Fibroblast of skin of right quadriceps (primary cell): ENCODE measurements at regions not wholly inside any gene's neighbourhood (a gene's known extent, or its start where the extent isn't known, plus 50 kb on each side); places are given as distances from the start of the nearest gene placed in this dataset.
"Not testable (repeated sequence)": the region's sequence is repeated elsewhere in the genome, so short reads cannot be mapped to it uniquely, and the experiment has no call there.

Experiments
- DNase-seq: peaks from one replicate; pipeline ENCODE4 v3.0.0-alpha.2; 2013

DNA sequence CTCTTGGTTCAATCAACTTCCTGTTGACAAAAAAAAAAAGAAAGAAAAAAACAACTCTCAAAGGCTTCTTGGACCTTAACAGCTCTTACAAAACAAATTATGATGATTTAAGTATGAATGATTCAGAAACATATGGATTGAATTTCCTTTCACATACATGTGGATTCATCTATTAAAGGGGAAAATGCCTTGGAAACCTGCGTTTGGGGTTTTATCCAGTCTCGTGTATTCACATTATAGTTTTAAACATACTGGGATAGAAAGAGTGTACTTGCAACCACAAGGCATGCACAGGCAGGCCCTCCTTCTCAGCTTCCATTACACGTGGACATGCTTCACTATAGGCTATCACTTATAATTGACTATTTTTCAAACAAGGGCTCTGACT lies 286.7 kb downstream of the INHBA start:
- peak; percentile 86 for DNase-seq

DNA sequence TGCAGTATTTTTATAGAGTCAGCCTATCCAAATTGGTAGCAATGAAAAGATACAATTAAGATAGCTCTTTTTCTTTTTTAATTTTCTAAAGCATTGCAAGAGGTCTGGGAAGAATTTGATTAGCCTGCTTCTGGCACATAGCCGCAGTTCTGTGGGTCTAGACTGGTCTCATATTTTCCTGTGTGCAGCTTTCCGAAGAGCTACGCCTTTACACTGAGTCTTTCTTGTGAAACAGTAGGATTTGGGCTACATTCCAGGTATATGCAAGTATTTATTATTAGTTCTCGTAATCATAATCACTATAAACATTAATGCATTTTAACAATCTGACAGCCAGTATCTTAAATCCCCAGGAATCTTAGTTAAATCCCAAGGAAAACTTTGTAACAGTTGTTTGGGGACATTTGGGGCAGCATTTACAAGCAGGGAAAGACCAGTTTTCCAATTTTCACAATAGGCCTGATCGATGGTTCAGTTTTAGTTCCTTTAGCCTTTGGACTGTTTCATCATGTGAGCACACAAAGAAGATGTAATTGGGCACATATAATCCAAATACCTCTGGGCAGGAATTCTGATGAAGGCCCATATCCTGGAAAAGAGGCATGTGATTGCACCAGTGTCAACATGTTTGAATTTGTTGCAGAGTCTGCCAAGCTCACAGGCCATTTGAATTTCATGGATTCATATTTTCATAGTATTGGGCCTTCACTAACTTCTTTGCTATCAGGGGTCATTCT lies 287.3 kb downstream of the INHBA start:
- peak; percentile 57 for DNase-seq

- no peak for DNase-seq
Observed at GRCh38 chr7:41415051-41415450, 287.8 kb downstream of the INHBA start.

DNA sequence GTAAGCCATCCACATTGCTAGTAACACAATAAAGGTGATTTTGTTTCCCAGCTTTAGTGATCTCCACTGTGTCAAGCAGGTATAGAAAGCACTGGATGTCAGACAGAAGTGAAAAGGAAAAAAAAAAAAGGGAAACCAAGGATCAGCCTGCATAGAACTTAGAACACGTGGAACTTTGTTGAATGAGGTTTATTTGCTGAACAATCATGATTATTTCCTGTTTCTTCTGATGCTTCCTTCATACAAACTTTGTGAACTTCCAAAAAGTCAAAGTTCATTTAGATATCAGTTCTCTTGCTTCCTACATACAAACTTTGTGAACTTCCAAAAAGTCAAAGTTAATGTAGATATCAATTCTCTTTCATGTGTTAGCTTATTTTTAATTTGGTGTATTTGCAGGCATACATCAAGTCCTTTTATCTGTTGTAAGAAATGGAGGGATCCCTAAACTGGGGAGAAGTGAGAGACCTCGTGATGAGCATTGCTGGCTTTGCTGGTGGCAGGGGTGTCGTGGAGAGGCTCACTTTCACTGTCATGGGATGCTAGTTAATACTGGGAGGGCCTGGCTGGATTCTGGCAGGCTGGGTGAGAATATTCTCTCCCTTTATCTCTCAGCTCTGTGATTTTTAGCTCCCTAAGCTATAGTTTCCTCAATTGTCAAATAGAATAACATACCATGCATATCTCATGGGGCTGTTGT lies 298.4 kb downstream of the INHBA start:
- no peak for DNase-seq

GRCh38 chr7:41403291-41403690 lies 299.6 kb downstream of the INHBA start:
- DNase-seq = no peak

- no peak for DNase-seq
Observed at GRCh38 chr7:41401833-41402232, 301.1 kb downstream of the INHBA start.

- DNase-seq = no peak
Observed at GRCh38 chr7:41399171-41399570, 303.7 kb downstream of the INHBA start.

DNA sequence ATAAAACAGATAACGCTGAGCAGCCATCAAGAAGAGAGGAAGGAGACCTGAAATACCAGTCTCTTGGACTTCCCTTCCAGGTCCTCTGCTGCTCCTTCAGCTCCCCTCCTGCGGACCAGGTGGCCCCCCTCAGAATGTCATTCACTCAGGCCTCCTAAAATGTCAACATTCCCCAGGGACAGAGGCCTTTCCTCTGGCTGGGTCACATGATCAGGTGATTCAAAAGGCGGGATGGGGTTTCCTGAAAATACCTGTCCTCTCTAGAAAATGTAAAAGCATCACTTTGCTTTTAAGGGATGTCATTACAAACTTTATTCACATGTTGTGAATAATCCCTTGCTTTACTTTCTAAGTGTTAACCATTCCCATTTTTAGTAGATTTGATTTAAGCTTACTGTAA lies 311.1 kb downstream of the INHBA start:
- DNase-seq = no peak

GRCh38 chr7:41388933-41389332 lies 314.0 kb downstream of the INHBA start:
- DNase-seq = not testable (repeated sequence)

GRCh38 chr7:41385996-41386395 lies 316.9 kb downstream of the INHBA start:
- DNase-seq = no peak

DNA sequence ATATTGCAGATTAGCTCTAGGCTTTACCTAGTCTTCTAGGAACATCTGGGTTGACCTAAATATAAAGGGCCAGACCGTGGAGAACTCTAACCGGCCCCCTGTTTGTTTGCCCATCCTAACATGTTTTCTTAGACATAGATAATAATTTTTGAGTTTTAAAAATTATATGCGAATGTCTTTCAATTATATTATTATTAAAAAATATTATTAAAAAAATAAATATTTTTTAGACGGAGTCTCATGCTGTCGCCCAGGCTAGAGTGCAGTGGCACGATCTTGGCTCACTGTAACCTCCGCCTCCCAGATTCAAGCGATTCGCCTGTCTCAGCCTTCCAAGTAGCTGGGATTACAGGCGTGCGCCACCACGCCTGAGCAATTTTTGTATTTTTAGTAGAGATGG lies 318.5 kb downstream of the INHBA start:
- no peak for DNase-seq

GRCh38 chr7:41383596-41383995 lies 319.3 kb downstream of the INHBA start:
- DNase-seq = no peak

- DNase-seq = no peak
Observed at GRCh38 chr7:41378156-41378555, 324.7 kb downstream of the INHBA start.

DNA sequence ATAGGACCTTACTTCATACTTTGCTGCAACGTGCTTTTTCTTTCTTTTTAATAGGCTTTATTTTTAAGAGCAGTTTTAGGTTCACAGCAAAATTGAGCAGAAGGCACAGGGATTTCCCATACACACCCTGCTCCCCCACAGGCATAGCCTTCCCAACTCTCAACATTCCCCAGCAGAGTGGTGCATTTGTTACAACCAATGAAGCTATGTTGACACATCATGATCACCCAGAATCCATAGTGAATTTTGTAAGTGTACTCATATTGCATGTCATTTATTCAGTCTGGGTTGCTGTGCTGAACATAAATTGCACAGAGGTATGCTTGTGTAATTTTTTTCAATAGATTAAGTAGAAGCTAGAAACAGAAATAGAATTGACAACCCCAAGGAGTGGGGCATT lies 327.3 kb downstream of the INHBA start:
- DNase-seq = no peak

DNA sequence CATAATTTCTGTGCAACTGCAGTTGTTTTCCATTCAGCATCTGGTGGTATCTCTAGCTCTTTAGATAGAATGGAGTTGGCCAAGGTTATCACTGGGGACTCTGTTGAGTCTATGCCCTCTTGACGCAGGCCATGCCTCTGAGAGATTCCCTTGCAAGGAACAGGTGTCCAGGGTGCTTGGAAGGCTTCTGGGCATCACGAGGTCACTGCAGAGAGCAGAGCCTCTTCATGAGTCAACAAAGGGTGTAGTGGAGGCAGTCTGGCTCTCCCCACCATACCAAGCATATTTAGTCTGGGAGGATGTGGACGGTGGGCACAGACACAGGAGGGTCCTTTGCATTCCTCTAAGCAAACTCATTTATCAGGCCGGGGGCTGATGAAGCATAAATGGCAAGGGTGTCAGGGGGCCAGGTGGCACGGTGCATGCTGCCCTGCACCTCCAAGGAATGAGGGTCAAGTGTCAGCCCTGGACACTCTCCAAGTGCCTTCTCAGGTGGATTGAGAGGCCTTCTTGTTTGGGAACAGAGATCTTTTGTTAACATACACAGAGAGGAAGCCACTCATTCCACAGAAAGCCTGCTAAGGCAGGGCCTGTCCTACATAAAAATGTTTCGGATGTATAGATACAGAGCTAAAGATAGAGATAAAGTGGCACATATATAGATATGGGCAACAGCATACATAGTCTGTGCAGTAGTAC lies 328.6 kb downstream of the INHBA start:
- no peak for DNase-seq

DNA sequence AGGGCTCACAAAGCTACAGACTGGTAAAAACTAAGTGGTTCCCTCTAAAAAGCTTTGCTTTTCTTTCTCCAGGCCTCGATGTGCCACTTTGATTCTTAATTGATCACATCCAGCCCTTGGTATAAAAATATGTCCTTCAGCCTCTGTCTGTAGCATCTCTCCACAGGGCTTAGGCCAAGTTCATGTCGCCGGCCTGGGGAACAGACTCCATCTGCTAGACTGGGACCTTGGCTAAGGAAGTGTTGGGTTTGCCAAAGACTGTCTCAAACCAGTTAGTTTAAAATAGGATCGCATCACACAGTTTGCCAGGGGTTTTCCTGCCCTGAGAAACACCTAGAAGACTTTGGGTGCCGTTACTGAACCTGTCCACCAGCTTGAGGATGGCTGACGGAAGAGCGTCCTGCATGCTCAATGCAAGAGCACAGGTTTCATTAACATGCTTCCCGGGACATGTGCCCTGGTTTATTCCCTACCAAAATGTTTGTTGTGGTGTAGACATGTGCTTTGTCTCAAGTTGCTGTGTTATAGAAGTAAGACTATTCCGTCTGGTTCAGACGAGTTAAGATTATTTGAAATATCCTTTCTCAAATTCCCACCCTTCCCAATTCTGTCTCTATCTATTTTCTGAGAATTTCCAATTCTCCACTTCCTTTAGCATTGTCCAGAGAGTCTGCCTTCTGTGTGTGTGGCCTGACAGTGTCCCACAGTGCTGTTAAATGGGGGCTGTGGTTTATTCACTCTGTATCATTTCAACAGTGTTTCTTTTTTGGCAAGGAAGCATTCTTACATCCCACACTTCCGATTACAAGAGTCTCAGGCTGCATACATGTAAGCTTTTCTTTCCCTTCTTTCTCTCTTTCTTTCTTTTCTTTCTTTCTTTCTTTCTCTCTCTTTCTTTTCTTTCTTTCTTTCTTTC lies 334.7 kb downstream of the INHBA start:
- peak; percentile 16 for DNase-seq

GRCh38 chr7:41351091-41351490 lies 351.8 kb downstream of the INHBA start:
- DNase-seq = no peak

DNA sequence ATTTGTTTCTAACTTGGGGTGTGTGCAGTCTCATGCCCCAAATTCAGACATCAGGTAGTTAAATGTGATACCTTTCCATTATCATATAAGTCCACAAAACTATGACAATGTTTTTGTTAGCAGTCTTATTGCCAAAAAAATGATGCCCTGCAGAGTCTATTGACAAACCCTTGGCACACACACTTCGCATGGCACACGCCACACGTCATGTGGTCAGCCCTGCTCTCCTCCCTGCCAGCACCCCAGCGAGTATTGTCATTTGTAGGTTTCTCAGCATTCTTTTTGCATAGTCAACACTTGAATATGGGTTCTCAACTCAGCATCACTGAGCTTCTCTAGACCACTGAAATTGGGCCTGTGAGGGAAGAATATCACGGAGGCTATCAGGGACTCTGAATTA lies 356.0 kb downstream of the INHBA start:
- no peak for DNase-seq

DNA sequence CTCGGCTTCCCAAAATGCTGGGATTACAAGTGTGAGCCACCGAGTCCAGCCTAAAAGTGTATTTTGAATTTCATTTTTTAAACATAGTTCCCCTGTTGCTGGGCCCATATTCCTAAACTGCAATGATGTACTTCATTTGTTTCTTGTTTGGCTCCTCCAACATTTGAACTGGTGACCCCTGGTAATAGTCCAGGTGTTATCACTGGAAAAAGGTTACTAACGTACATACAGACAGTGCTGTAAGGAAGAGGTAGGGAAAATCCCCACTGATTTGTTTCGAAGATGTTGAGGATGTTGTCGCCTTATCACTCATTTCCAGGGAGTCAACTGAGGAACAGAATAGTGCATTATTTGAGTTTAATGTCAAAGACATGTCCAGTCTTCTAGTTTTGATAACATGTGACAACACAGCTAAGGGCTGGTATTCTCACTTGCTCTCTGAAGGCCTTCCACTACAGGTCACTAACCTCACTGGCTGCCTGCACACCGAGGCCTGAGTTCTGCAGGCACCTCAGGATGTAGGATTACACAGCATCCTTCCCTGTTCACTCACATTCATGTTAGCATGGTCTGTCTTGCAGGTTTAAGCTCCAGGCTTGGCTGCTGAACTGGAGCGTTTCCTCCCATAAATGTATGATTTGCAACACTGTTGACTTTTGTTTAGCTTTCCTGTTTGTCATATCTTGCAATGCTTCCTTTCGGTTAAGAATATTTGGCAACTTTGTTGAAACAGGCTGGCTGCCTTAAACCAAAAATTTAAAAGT lies 362.8 kb downstream of the INHBA start:
- DNase-seq = no peak

DNA sequence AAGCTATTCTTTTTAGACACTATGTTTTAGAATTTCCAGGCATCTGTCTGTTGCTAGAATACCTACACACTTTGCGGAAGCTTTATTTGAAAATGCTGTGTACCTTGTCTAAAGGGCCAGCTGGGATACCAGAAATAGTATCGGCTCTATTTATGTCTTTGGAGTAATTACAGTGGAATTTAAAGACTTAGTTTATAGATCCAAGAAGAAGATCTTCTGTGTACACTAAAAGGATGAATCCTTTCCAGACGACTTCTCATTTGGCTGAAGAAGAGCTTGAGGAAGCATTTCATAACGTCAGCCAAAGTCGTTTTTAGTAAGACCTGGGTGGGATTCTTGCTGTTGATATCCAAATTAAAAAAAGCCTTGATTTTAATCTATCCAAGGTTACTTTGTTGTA lies 365.9 kb downstream of the INHBA start:
- peak; percentile 49 for DNase-seq

- no peak for DNase-seq
Observed at GRCh38 chr7:41336455-41336952, 366.4 kb downstream of the INHBA start.
